WTC11 (cell line): ENCODE measurements at regions not wholly inside any gene's neighbourhood (a gene's known extent, or its start where the extent isn't known, plus 50 kb on each side); places are given as distances from the start of the nearest gene placed in this dataset.

Experiments
- ATAC-seq: fragments of 200-7000 bp; cut with Tn5 transposase; 2 replicates; pipeline ENCODE4 v1.10.0; 2021; ENCODE audit warnings: mild to moderate bottlenecking, moderate library complexity
- CTCF ChIA-PET: fragments of 300-600 bp; sonication (Branson Sonifier 250); formaldehyde crosslinking; loops from one replicate; lab custom pipeline; 2021; ENCODE audit warnings: antibody characterized with exemption; lab: Charles Lee
- POLR2A ChIA-PET: fragments of 350-600 bp; sonication (Branson Sonifier 250); formaldehyde crosslinking; loops from one replicate; lab custom pipeline; 2021; ENCODE audit warnings: antibody characterized with exemption; lab: Charles Lee
- DNase-seq: peaks from one replicate; pipeline ENCODE4 v3.0.0; 2021; ENCODE audit warnings: low spot score
- H3K27ac Mint-ChIP-seq: 2 replicates; pipeline ENCODE4 v1.8.0; 2021; ENCODE audit warnings: mixed read lengths
- H3K27me3 Mint-ChIP-seq: 2 replicates; pipeline ENCODE4 v1.8.0; 2021; ENCODE audit warnings: low read depth, mild to moderate bottlenecking, moderate library complexity, mixed read lengths
- H3K36me3 Mint-ChIP-seq: 2 replicates; pipeline ENCODE4 v1.8.0; 2021; ENCODE audit warnings: mixed read lengths
- H3K4me1 Mint-ChIP-seq: 2 replicates; pipeline ENCODE4 v1.8.0; 2022; ENCODE audit warnings: mixed read lengths
- H3K4me3 Mint-ChIP-seq: 2 replicates; pipeline ENCODE4 v1.8.0; 2021; ENCODE audit warnings: mild to moderate bottlenecking, moderate library complexity, mixed read lengths
- H3K9me3 Mint-ChIP-seq: 2 replicates; pipeline ENCODE4 v1.8.0; 2021; ENCODE audit warnings: mixed read lengths
- ATF1 ChIP-seq: sonication (generic); formaldehyde crosslinking; IDR thresholded peaks from 2 replicates; pipeline ENCODE4 v1.8.1; 2023; ENCODE audit warnings: mild to moderate bottlenecking, moderate library complexity, missing genetic modification reagents
- CBFB ChIP-seq: sonication (generic); formaldehyde crosslinking; IDR thresholded peaks from 2 replicates; pipeline ENCODE4 v1.8.1; 2022; ENCODE audit warnings: mild to moderate bottlenecking, low read depth, missing genetic modification reagents
- ELF4 ChIP-seq: sonication (generic); formaldehyde crosslinking; IDR thresholded peaks from 2 replicates; pipeline ENCODE4 v1.8.1; 2022; ENCODE audit warnings: low read depth, mild to moderate bottlenecking, moderate library complexity, missing genetic modification reagents
- ETV6 ChIP-seq: sonication (generic); formaldehyde crosslinking; IDR thresholded peaks from 2 replicates; pipeline ENCODE4 v1.8.1; 2022; ENCODE audit warnings: mild to moderate bottlenecking, missing genetic modification reagents
- FOXJ3 ChIP-seq: sonication (generic); formaldehyde crosslinking; IDR thresholded peaks from 2 replicates; pipeline ENCODE4 v1.9.0; 2021; ENCODE audit warnings: missing genetic modification reagents, mild to moderate bottlenecking, borderline replicate concordance
- GRHL2 ChIP-seq: fragments of 250-450 bp; sonication (Bioruptor Pico); IDR thresholded peaks from 2 replicates; pipeline ENCODE4 v1.8.0; 2022; ENCODE audit warnings: mild to moderate bottlenecking, moderate library complexity; ENCODE audit not compliant: insufficient replicate concordance, severe bottlenecking
- KAT7 ChIP-seq: sonication (generic); formaldehyde crosslinking; IDR thresholded peaks from 2 replicates; pipeline ENCODE4 v1.8.1; 2023; ENCODE audit warnings: missing genetic modification reagents, mild to moderate bottlenecking, borderline replicate concordance
- MYBL2 ChIP-seq: sonication (generic); formaldehyde crosslinking; IDR thresholded peaks from 2 replicates; pipeline ENCODE4 v1.8.1; 2023; ENCODE audit warnings: mild to moderate bottlenecking, moderate library complexity, missing genetic modification reagents
- NR2C2 ChIP-seq: sonication (generic); formaldehyde crosslinking; IDR thresholded peaks from 2 replicates; pipeline ENCODE4 v1.8.0; 2022; ENCODE audit warnings: mild to moderate bottlenecking, missing genetic modification reagents
- SP1 ChIP-seq: sonication (generic); formaldehyde crosslinking; conservative IDR thresholded peaks from 2 replicates; pipeline ENCODE4 v1.8.1; 2022; ENCODE audit warnings: missing genetic modification reagents
- TEAD1 ChIP-seq: sonication (generic); formaldehyde crosslinking; IDR thresholded peaks from 2 replicates; pipeline ENCODE4 v1.8.0; 2022; ENCODE audit warnings: mild to moderate bottlenecking, missing genetic modification reagents
- ZBTB21 ChIP-seq: sonication (generic); formaldehyde crosslinking; IDR thresholded peaks from 2 replicates; pipeline ENCODE4 v1.8.1; 2023; ENCODE audit warnings: mild to moderate bottlenecking, missing genetic modification reagents, borderline replicate concordance
- ZNF232 ChIP-seq: sonication (generic); formaldehyde crosslinking; IDR thresholded peaks from 2 replicates; pipeline ENCODE4 v1.8.0; 2022; ENCODE audit warnings: mild to moderate bottlenecking, missing genetic modification reagents
- ZNF423 ChIP-seq: fragments of 250-450 bp; sonication (Bioruptor Pico); IDR thresholded peaks from 2 replicates; pipeline ENCODE4 v2.1.2; 2022; ENCODE audit warnings: mild to moderate bottlenecking, moderate library complexity
- TF ChIP-seq, protein P1 (sequence below): fragments of 250-450 bp; sonication (Bioruptor Pico); IDR thresholded peaks from 2 replicates; pipeline ENCODE4 v1.9.0; 2021; ENCODE audit warnings: mild to moderate bottlenecking
- TF ChIP-seq, protein P2 (sequence below): sonication (generic); formaldehyde crosslinking; IDR thresholded peaks from 2 replicates; pipeline ENCODE4 v1.8.1; 2022; ENCODE audit warnings: mild to moderate bottlenecking, moderate library complexity, missing genetic modification reagents
- TF ChIP-seq, protein P3 (sequence below): sonication (generic); formaldehyde crosslinking; IDR thresholded peaks from 2 replicates; pipeline ENCODE4 v1.8.0; 2023; ENCODE audit warnings: missing genetic modification reagents
- TF ChIP-seq, protein P4 (sequence below): sonication (generic); formaldehyde crosslinking; IDR thresholded peaks from 2 replicates; pipeline ENCODE4 v1.8.0; 2022; ENCODE audit warnings: mild to moderate bottlenecking, missing genetic modification reagents
- TF ChIP-seq, protein P5 (sequence below): sonication (generic); formaldehyde crosslinking; IDR thresholded peaks from 2 replicates; pipeline ENCODE4 v1.8.0; 2022; ENCODE audit warnings: mild to moderate bottlenecking, missing genetic modification reagents
- TF ChIP-seq, protein P6 (sequence below): sonication (generic); formaldehyde crosslinking; conservative IDR thresholded peaks from 2 replicates; pipeline ENCODE4 v1.8.1; 2022; ENCODE audit warnings: mild to moderate bottlenecking, missing genetic modification reagents
- TF ChIP-seq, protein P7 (sequence below): sonication (generic); formaldehyde crosslinking; IDR thresholded peaks from 2 replicates; pipeline ENCODE4 v1.8.0; 2022; ENCODE audit warnings: mild to moderate bottlenecking, missing genetic modification reagents
- TF ChIP-seq, protein P8 (sequence below): sonication (generic); formaldehyde crosslinking; conservative IDR thresholded peaks from 2 replicates; pipeline ENCODE4 v1.8.1; 2023; ENCODE audit warnings: mild to moderate bottlenecking, low read depth, missing genetic modification reagents, moderate library complexity

DNA sequence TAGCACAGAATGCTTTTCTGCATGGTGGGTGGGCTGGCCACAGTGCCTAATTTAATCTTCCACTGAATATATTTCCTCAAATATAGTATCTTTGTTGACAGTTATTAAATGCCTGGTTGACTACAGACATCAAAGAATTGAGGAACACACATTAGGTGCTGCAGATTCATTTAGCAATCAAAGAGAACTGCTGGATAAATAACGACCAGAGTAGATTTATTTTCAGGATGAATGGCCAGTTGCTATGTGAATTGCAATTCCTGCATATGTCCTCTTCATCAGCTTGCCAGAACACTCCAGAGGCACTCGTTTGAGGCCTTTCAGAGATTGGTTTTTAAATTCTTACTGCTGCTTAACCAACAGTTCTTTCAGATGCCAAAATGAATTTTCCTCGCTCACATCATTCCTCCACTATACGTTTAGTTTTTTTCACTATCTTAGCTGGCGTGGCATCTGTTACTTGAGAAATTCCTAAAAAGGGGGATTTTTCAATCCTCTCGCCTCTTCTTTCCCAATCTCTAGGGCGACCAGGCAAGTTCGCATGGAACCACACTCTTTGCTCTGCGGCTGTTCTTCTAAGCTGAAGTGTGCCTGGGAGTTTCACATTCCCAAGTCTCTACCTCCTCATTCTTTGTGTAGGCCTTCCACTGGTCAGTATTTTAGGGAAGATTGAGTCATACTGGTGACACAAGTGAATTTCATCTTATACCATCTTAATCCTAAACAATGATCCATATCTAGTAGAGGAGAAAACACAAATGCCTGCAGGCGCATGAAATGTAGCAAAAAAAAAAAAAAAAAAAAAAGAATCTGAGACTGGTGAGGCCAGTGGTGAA, 237.1 kb upstream of the NMUR2 start:
- Mint-ChIP-seq H3K4me1 (peaks cover 26% of the 10 kb centered on the region), H3K27me3 (peaks cover 88% of the 10 kb centered on the region)
- POLR2A ChIA-PET: no interaction called here

DNA sequence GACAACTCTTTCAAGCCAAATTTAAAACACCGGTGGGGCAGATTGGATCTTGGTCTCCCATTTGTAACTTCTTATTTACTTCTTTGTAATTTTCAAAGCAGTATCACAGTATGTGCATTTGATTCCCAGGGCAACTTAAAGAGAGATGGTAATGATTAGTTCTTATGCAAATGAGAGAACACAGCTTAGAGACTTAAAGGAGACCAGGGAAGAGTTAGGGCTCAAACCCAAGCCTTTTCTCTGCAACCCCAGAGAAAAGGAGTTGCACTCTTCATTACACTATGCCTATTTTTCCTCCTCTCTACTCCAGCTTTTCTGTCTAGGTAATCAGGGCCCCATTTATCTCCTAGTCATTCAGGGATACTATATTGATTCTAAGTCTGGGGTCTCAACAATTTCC, 237.8 kb upstream of the NMUR2 start:
- DNase-seq (no peak), ATAC-seq (peak; percentile 86)
- Mint-ChIP-seq H3K36me3 (no peaks in the 10 kb centered on the region), H3K27me3 (peaks cover 85% of the 10 kb centered on the region), H3K4me3 (no peak overlapping the region), H3K27ac (no peak overlapping the region), H3K4me1 (peaks cover 31% of the 10 kb centered on the region), H3K9me3 (no peaks in the 10 kb centered on the region)
- CTCF ChIA-PET: no interaction called here
- TF ChIP-seq ATF1 (CRISPR knock-in tag) (no peak), FOXJ3 (CRISPR knock-in tag) (no peak), ZNF232 (CRISPR knock-in tag) (no peak), TEAD1 (CRISPR knock-in tag) (no peak), NR2C2 (CRISPR knock-in tag) (no peak), ETV6 (CRISPR knock-in tag) (no peak), ZBTB21 (CRISPR knock-in tag) (no peak), ZNF423 (CRISPR knock-in tag) (no peak), GRHL2 (CRISPR knock-in tag) (no peak), ELF4 (no peak), CBFB (CRISPR knock-in tag) (no peak), KAT7 (no peak), MYBL2 (no peak)
- TF ChIP-seq, protein P1, sequence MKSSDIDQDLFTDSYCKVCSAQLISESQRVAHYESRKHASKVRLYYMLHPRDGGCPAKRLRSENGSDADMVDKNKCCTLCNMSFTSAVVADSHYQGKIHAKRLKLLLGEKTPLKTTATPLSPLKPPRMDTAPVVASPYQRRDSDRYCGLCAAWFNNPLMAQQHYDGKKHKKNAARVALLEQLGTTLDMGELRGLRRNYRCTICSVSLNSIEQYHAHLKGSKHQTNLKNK (CRISPR knock-in tag): no peak
- TF ChIP-seq, protein P2, sequence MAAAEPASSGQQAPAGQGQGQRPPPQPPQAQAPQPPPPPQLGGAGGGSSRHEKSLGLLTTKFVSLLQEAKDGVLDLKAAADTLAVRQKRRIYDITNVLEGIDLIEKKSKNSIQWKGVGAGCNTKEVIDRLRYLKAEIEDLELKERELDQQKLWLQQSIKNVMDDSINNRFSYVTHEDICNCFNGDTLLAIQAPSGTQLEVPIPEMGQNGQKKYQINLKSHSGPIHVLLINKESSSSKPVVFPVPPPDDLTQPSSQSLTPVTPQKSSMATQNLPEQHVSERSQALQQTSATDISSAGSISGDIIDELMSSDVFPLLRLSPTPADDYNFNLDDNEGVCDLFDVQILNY (CRISPR knock-in tag): no peak
- TF ChIP-seq, protein P3, sequence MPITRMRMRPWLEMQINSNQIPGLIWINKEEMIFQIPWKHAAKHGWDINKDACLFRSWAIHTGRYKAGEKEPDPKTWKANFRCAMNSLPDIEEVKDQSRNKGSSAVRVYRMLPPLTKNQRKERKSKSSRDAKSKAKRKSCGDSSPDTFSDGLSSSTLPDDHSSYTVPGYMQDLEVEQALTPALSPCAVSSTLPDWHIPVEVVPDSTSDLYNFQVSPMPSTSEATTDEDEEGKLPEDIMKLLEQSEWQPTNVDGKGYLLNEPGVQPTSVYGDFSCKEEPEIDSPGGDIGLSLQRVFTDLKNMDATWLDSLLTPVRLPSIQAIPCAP (CRISPR knock-in tag): no peak
- TF ChIP-seq, protein P4, sequence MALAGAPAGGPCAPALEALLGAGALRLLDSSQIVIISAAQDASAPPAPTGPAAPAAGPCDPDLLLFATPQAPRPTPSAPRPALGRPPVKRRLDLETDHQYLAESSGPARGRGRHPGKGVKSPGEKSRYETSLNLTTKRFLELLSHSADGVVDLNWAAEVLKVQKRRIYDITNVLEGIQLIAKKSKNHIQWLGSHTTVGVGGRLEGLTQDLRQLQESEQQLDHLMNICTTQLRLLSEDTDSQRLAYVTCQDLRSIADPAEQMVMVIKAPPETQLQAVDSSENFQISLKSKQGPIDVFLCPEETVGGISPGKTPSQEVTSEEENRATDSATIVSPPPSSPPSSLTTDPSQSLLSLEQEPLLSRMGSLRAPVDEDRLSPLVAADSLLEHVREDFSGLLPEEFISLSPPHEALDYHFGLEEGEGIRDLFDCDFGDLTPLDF (CRISPR knock-in tag): no peak
- TF ChIP-seq, protein P5, sequence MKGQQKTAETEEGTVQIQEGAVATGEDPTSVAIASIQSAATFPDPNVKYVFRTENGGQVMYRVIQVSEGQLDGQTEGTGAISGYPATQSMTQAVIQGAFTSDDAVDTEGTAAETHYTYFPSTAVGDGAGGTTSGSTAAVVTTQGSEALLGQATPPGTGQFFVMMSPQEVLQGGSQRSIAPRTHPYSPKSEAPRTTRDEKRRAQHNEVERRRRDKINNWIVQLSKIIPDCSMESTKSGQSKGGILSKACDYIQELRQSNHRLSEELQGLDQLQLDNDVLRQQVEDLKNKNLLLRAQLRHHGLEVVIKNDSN (CRISPR knock-in tag): no peak
- POLR2A ChIA-PET: interaction anchor here (0.6 kb wide), 1 partner anchor 440 kb away, joined by 10 read pairs; no protein-coding TSS in a partner anchor

More for the DNA sequence above, 237.1 kb upstream of the NMUR2 start:
- no peak for DNase-seq
- TF ChIP-seq, protein P6, sequence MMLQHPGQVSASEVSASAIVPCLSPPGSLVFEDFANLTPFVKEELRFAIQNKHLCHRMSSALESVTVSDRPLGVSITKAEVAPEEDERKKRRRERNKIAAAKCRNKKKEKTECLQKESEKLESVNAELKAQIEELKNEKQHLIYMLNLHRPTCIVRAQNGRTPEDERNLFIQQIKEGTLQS (CRISPR knock-in tag): no peak
- TF ChIP-seq SP1 (CRISPR knock-in tag): no peak
- TF ChIP-seq, protein P7, sequence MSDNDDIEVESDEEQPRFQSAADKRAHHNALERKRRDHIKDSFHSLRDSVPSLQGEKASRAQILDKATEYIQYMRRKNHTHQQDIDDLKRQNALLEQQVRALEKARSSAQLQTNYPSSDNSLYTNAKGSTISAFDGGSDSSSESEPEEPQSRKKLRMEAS (CRISPR knock-in tag): no peak
- TF ChIP-seq, protein P8, sequence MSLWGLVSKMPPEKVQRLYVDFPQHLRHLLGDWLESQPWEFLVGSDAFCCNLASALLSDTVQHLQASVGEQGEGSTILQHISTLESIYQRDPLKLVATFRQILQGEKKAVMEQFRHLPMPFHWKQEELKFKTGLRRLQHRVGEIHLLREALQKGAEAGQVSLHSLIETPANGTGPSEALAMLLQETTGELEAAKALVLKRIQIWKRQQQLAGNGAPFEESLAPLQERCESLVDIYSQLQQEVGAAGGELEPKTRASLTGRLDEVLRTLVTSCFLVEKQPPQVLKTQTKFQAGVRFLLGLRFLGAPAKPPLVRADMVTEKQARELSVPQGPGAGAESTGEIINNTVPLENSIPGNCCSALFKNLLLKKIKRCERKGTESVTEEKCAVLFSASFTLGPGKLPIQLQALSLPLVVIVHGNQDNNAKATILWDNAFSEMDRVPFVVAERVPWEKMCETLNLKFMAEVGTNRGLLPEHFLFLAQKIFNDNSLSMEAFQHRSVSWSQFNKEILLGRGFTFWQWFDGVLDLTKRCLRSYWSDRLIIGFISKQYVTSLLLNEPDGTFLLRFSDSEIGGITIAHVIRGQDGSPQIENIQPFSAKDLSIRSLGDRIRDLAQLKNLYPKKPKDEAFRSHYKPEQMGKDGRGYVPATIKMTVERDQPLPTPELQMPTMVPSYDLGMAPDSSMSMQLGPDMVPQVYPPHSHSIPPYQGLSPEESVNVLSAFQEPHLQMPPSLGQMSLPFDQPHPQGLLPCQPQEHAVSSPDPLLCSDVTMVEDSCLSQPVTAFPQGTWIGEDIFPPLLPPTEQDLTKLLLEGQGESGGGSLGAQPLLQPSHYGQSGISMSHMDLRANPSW: no peak
- TF ChIP-seq, all 79 proteins: peak for 0
- no peaks in the 10 kb centered on the region for H3K36me3 Mint-ChIP-seq
- H3K27ac Mint-ChIP-seq: no peak overlapping the region
- no peaks in the 10 kb centered on the region for H3K9me3 Mint-ChIP-seq
- no peak overlapping the region for H3K4me3 Mint-ChIP-seq
- peak; percentile 55 for ATAC-seq
- CTCF ChIA-PET: no interaction called here
